ENCODE measurements at regions not wholly inside any gene's neighbourhood (a gene's known extent, or its start where the extent isn't known, plus 50 kb on each side); places are given as distances from the start of the nearest gene placed in this dataset.

DNA sequence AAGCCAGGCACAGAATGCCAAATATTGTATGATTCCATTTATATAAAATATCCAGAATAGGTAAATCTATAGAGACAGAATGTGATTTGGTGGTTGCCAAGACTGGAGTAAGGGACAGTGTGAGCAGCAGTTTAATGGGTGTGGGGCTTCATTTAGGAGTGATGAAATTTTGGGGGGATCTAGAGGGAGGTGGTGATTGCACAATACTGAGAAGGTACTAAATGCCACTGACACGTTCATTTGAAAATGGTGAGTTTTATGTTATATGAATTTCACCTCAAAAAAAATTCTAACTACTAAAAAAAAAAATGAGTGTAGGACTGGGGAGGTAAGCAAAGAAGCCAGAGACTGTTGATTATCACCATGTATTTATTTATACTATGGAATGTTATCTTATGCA lies 974.5 kb upstream of the ZEB2 start:
- H3K9me2 ChIP-seq (ENCODE audit: insufficient read depth), result 0 out of 2 replicates have a peak, but pooled peaks cover 3% of the 10 kb centered on the region
- Mint-ChIP-seq H3K4me3 (no peak overlapping the region), H3K27ac (no peak overlapping the region), H3K4me1 (no peaks in the 10 kb centered on the region), H3K9me3 (peaks cover 4% of the 10 kb centered on the region; the same call in 2 of the 3 replicates), H3K27me3 (ENCODE audit: insufficient read depth, low read depth, poor library complexity) (no peaks in the 10 kb centered on the region), H3K36me3 (ENCODE audit: low read depth) (no peaks in the 10 kb centered on the region)
- H2AFZ ChIP-seq, result no peak overlapping the region
- DNase-seq (ENCODE audit: low spot score) (no peak), ATAC-seq (no peak)
- no peaks in the 10 kb centered on the region for H3K36me3 ChIP-seq (ENCODE audit: insufficient read depth)
- TF ChIP-seq, protein P1, sequence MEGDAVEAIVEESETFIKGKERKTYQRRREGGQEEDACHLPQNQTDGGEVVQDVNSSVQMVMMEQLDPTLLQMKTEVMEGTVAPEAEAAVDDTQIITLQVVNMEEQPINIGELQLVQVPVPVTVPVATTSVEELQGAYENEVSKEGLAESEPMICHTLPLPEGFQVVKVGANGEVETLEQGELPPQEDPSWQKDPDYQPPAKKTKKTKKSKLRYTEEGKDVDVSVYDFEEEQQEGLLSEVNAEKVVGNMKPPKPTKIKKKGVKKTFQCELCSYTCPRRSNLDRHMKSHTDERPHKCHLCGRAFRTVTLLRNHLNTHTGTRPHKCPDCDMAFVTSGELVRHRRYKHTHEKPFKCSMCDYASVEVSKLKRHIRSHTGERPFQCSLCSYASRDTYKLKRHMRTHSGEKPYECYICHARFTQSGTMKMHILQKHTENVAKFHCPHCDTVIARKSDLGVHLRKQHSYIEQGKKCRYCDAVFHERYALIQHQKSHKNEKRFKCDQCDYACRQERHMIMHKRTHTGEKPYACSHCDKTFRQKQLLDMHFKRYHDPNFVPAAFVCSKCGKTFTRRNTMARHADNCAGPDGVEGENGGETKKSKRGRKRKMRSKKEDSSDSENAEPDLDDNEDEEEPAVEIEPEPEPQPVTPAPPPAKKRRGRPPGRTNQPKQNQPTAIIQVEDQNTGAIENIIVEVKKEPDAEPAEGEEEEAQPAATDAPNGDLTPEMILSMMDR (conservative IDR thresholded peaks at IDR 0.05; ENCODE audit: low read depth in 2 of 2), result no peak
- no peak for TF ChIP-seq STAT1 (IDR thresholded peaks at IDR 0.05; ENCODE audit: unreplicated experiment)
- TF ChIP-seq ZNF114 (CRISPR knock-in tag; IDR thresholded peaks at IDR 0.05), result no peak
- no peak for TF ChIP-seq EZH2phosphoT487 (IDR thresholded peaks at IDR 0.05; ENCODE audit: unreplicated experiment)
- no peak for TF ChIP-seq CREB1 (CRISPR knock-in tag; IDR thresholded peaks at IDR 0.05; ENCODE audit: low read depth)
- TF ChIP-seq, protein P2, sequence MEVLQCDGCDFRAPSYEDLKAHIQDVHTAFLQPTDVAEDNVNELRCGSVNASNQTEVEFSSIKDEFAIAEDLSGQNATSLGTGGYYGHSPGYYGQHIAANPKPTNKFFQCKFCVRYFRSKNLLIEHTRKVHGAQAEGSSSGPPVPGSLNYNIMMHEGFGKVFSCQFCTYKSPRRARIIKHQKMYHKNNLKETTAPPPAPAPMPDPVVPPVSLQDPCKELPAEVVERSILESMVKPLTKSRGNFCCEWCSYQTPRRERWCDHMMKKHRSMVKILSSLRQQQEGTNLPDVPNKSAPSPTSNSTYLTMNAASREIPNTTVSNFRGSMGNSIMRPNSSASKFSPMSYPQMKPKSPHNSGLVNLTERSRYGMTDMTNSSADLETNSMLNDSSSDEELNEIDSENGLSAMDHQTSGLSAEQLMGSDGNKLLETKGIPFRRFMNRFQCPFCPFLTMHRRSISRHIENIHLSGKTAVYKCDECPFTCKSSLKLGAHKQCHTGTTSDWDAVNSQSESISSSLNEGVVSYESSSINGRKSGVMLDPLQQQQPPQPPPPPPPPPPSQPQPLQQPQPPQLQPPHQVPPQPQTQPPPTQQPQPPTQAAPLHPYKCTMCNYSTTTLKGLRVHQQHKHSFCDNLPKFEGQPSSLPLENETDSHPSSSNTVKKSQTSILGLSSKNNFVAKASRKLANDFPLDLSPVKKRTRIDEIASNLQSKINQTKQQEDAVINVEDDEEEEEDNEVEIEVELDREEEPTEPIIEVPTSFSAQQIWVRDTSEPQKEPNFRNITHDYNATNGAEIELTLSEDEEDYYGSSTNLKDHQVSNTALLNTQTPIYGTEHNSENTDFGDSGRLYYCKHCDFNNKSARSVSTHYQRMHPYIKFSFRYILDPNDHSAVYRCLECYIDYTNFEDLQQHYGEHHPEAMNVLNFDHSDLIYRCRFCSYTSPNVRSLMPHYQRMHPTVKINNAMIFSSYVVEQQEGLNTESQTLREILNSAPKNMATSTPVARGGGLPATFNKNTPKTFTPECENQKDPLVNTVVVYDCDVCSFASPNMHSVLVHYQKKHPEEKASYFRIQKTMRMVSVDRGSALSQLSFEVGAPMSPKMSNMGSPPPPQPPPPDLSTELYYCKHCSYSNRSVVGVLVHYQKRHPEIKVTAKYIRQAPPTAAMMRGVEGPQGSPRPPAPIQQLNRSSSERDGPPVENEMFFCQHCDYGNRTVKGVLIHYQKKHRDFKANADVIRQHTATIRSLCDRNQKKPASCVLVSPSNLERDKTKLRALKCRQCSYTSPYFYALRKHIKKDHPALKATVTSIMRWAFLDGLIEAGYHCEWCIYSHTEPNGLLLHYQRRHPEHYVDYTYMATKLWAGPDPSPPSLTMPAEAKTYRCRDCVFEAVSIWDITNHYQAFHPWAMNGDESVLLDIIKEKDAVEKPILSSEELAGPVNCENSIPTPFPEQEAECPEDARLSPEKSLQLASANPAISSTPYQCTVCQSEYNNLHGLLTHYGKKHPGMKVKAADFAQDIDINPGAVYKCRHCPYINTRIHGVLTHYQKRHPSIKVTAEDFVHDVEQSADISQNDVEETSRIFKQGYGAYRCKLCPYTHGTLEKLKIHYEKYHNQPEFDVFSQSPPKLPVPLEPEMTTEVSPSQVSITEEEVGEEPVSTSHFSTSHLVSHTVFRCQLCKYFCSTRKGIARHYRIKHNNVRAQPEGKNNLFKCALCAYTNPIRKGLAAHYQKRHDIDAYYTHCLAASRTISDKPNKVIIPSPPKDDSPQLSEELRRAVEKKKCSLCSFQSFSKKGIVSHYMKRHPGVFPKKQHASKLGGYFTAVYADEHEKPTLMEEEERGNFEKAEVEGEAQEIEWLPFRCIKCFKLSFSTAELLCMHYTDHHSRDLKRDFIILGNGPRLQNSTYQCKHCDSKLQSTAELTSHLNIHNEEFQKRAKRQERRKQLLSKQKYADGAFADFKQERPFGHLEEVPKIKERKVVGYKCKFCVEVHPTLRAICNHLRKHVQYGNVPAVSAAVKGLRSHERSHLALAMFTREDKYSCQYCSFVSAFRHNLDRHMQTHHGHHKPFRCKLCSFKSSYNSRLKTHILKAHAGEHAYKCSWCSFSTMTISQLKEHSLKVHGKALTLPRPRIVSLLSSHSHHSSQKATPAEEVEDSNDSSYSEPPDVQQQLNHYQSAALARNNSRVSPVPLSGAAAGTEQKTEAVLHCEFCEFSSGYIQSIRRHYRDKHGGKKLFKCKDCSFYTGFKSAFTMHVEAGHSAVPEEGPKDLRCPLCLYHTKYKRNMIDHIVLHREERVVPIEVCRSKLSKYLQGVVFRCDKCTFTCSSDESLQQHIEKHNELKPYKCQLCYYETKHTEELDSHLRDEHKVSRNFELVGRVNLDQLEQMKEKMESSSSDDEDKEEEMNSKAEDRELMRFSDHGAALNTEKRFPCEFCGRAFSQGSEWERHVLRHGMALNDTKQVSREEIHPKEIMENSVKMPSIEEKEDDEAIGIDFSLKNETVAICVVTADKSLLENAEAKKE (CRISPR knock-in tag; IDR thresholded peaks at IDR 0.05), result no peak
- no peak for TF ChIP-seq ETS1 (IDR thresholded peaks at IDR 0.05)
- TF ChIP-seq ZNF331 (CRISPR knock-in tag; IDR thresholded peaks at IDR 0.05; ENCODE audit: low read depth), result no peak
- no peak for TF ChIP-seq EZH2 (IDR thresholded peaks at IDR 0.05; ENCODE audit: low read depth, unreplicated experiment)
- TF ChIP-seq, protein P3, sequence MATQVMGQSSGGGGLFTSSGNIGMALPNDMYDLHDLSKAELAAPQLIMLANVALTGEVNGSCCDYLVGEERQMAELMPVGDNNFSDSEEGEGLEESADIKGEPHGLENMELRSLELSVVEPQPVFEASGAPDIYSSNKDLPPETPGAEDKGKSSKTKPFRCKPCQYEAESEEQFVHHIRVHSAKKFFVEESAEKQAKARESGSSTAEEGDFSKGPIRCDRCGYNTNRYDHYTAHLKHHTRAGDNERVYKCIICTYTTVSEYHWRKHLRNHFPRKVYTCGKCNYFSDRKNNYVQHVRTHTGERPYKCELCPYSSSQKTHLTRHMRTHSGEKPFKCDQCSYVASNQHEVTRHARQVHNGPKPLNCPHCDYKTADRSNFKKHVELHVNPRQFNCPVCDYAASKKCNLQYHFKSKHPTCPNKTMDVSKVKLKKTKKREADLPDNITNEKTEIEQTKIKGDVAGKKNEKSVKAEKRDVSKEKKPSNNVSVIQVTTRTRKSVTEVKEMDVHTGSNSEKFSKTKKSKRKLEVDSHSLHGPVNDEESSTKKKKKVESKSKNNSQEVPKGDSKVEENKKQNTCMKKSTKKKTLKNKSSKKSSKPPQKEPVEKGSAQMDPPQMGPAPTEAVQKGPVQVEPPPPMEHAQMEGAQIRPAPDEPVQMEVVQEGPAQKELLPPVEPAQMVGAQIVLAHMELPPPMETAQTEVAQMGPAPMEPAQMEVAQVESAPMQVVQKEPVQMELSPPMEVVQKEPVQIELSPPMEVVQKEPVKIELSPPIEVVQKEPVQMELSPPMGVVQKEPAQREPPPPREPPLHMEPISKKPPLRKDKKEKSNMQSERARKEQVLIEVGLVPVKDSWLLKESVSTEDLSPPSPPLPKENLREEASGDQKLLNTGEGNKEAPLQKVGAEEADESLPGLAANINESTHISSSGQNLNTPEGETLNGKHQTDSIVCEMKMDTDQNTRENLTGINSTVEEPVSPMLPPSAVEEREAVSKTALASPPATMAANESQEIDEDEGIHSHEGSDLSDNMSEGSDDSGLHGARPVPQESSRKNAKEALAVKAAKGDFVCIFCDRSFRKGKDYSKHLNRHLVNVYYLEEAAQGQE (IDR thresholded peaks at IDR 0.05; ENCODE audit: unreplicated experiment), result no peak
- no peak for TF ChIP-seq NANOG (IDR thresholded peaks at IDR 0.05; ENCODE audit: borderline replicate concordance)
- TF ChIP-seq POLR2AphosphoS5 (IDR thresholded peaks at IDR 0.05; ENCODE audit: low read depth), result no peak
- TF ChIP-seq JUNB (IDR thresholded peaks at IDR 0.05; ENCODE audit: unreplicated experiment), result no peak
- H3K79me2 ChIP-seq (replicated peaks; ENCODE audit: insufficient read depth), result no peaks in the 10 kb centered on the region
- H4K20me1 ChIP-seq (replicated peaks; ENCODE audit: insufficient read depth), result no peaks in the 10 kb centered on the region
- no peaks in the 10 kb centered on the region for H3K4me1 ChIP-seq (ENCODE audit: insufficient read depth)
- no peak overlapping the region for H3K4me2 ChIP-seq
- H3K4me3 ChIP-seq, result no peak overlapping the region
- H3F3A ChIP-seq (replicated peaks; ENCODE audit: low read depth), result no peaks in the 10 kb centered on the region
- no peak overlapping the region for H3K27ac ChIP-seq (ENCODE audit: low read depth)
- H3K27me3 ChIP-seq (ENCODE audit: insufficient read depth), result no peaks in the 10 kb centered on the region

All from GM23338 (cell line).